HG03521 (cell line): ENCODE measurements at regions not wholly inside any gene's neighbourhood (a gene's known extent, or its start where the extent isn't known, plus 50 kb on each side); places are given as distances from the start of the nearest gene placed in this dataset.
"Not testable (repeated sequence)": the region's sequence is repeated elsewhere in the genome, so short reads cannot be mapped to it uniquely, and the experiment has no call there.

Experiments used
- ATAC-seq: cut with Tn5 transposase; IDR thresholded peaks from one replicate; pipeline ENCODE4 v1.9.1; 2021; ENCODE audit warnings: mild to moderate bottlenecking, moderate library complexity; ENCODE audit not compliant: unreplicated experiment

- ATAC-seq: no peak
These were observed 153.6 kb upstream of the PITRM1 start for GRCh38 chr10:3325954-3326750.

GRCh38 chr10:3324612-3325038 lies 152.0 kb upstream of the PITRM1 start:
- no peak for ATAC-seq

GRCh38 chr10:3323865-3324498 lies 151.4 kb upstream of the PITRM1 start:
- no peak for ATAC-seq

- no peak for ATAC-seq
These were observed 148.5 kb upstream of the PITRM1 start for GRCh38 chr10:3321123-3321522.

GRCh38 chr10:3319811-3320226 lies 147.2 kb upstream of the PITRM1 start:
- ATAC-seq: no peak

- ATAC-seq: not testable (repeated sequence)
These were observed 145.9 kb upstream of the PITRM1 start for GRCh38 chr10:3318480-3318807.

- ATAC-seq: not testable (repeated sequence)
These were observed 145.2 kb upstream of the PITRM1 start for GRCh38 chr10:3317553-3318479.

- ATAC-seq: not testable (repeated sequence)
These were observed 142.0 kb upstream of the PITRM1 start for GRCh38 chr10:3314445-3315085.

- ATAC-seq: not testable (repeated sequence)
These were observed 141.3 kb upstream of the PITRM1 start for GRCh38 chr10:3313784-3314444.

- no peak for ATAC-seq
These were observed 139.9 kb upstream of the PITRM1 start for GRCh38 chr10:3312403-3312940.

GRCh38 chr10:3310016-3310784 lies 137.6 kb upstream of the PITRM1 start:
- no peak for ATAC-seq

GRCh38 chr10:3306050-3306449 lies 133.5 kb upstream of the PITRM1 start:
- ATAC-seq: no peak

GRCh38 chr10:3295582-3296151 lies 123.1 kb upstream of the PITRM1 start:
- ATAC-seq: no peak

GRCh38 chr10:3294919-3295581 lies 122.5 kb upstream of the PITRM1 start:
- no peak for ATAC-seq

GRCh38 chr10:3293581-3294431 lies 121.2 kb upstream of the PITRM1 start:
- no peak for ATAC-seq

GRCh38 chr10:3292636-3293035 lies 120.1 kb upstream of the PITRM1 start:
- no peak for ATAC-seq

- no peak for ATAC-seq
These were observed 118.0 kb upstream of the PITRM1 start for GRCh38 chr10:3290550-3290949.
